SK-N-SH (cell line): ENCODE measurements at regions not wholly inside any gene's neighbourhood (a gene's known extent, or its start where the extent isn't known, plus 50 kb on each side); places are given as distances from the start of the nearest gene placed in this dataset.

ENCODE experiments used
- EP300 ChIP-seq, 2 experiments: IDR thresholded peaks; 2 replicates each; pipeline versions ENCODE4 v1.4.0 to v1.6.1; 2012; ENCODE audit warnings: borderline replicate concordance in 1 of 2, low read depth in 1 of 2, low read length in 1 of 2
- RAD21 ChIP-seq: IDR thresholded peaks from 2 replicates; pipeline ENCODE4 v1.6.1; 2012; ENCODE audit warnings: mild to moderate bottlenecking, low read length
- TF ChIP-seq, protein P1 (sequence below): fragments of 200-600 bp; sonication (generic); IDR thresholded peaks from 2 replicates; pipeline ENCODE4 v1.6.1; 2017; ENCODE audit warnings: antibody characterized with exemption, mild to moderate bottlenecking, moderate library complexity

GRCh38 chr5:74261421-74261820 lies 379.1 kb downstream of the ENC1 start:
- TF ChIP-seq, protein P1, sequence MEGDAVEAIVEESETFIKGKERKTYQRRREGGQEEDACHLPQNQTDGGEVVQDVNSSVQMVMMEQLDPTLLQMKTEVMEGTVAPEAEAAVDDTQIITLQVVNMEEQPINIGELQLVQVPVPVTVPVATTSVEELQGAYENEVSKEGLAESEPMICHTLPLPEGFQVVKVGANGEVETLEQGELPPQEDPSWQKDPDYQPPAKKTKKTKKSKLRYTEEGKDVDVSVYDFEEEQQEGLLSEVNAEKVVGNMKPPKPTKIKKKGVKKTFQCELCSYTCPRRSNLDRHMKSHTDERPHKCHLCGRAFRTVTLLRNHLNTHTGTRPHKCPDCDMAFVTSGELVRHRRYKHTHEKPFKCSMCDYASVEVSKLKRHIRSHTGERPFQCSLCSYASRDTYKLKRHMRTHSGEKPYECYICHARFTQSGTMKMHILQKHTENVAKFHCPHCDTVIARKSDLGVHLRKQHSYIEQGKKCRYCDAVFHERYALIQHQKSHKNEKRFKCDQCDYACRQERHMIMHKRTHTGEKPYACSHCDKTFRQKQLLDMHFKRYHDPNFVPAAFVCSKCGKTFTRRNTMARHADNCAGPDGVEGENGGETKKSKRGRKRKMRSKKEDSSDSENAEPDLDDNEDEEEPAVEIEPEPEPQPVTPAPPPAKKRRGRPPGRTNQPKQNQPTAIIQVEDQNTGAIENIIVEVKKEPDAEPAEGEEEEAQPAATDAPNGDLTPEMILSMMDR: no peak
- TF ChIP-seq RAD21 (no peak), EP300 (IDR thresholded peaks at IDR 0.05; ENCODE audit: borderline replicate concordance in 1 of 2, low read depth in 1 of 2, low read length in 1 of 2) (no peak)
